ENCODE measurements at regions not wholly inside any gene's neighbourhood (a gene's known extent, or its start where the extent isn't known, plus 50 kb on each side); places are given as distances from the start of the nearest gene placed in this dataset.

- Histone ChIP-seq H3K27me3 (ENCODE audit: insufficient read depth, insufficient read length) (no peaks in the 10 kb centered on the region), H3K36me3 (ENCODE audit: insufficient read depth, insufficient read length, low read length) (no peaks in the 10 kb centered on the region), H3K9me3 (ENCODE audit: insufficient read depth, low read length) (no peaks in the 10 kb centered on the region), H3K4me1 (ENCODE audit: insufficient read depth, insufficient read length) (peaks cover 14% of the 10 kb centered on the region), H3K9ac (ENCODE audit: insufficient read length, low read depth) (no peak overlapping the region), H3K4me3 (ENCODE audit: insufficient read length, low read depth) (no peak overlapping the region)
- TF ChIP-seq ZNF274 (IDR thresholded peaks at IDR 0.05; ENCODE audit: low read depth, low read length) (no peak), YY1 (IDR thresholded peaks at IDR 0.05; ENCODE audit: insufficient read depth, insufficient read length) (no peak)
- DNase-seq (ENCODE audit: low read depth, low spot score) = no peak
Measured at GRCh38 chr2:2709431-2709770, 378.3 kb upstream of the MYT1L start.

DNA sequence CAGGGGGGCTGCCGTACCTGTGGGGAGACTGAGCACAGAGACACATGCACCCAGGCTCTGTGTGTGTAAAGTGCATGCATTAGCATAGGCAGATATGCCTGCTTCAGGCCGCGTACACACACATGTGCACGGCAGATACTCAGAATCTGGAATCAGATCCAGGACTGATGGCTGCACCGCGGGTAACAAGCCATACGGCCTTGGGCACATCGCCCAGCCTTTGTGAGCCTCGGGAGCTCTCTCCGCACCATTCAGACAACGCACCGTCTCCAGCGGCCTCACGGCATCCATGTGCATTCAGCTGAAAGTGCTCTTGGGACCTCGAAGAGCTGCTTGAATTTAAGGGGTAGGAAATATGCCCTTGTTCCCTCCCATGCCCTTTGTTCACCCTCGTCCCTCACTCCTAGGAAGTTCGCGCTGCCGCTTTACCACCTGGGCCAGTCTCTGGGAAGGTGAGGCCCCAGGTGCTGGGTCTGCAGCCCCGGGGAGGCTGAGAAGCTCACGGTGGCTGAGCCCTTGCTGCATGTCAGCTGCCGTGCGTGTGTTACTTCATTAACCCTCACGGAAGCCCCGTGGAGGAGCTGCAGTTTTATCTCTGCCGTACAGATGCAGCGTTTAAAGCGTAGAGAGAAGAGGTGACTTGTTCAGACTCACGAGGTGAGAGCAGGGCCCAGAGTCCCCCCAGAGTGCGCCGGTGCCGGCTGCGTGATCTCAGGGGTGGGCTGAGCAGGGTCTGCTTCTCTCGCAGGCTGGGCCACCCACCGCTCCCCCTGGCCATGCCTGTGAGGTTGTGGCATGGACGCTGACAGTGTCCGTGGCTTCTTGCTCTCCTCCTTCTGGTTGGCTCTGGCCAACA, 377.7 kb upstream of the MYT1L start:
- no peak for DNase-seq (ENCODE audit: low read depth, low spot score)
- Histone ChIP-seq H3K36me3 (ENCODE audit: insufficient read depth, insufficient read length, low read length) (no peaks in the 10 kb centered on the region), H3K4me1 (ENCODE audit: insufficient read depth, insufficient read length) (peaks cover 14% of the 10 kb centered on the region), H3K4me3 (ENCODE audit: insufficient read length, low read depth) (no peak overlapping the region), H3K9me3 (ENCODE audit: insufficient read depth, low read length) (no peaks in the 10 kb centered on the region), H3K9ac (ENCODE audit: insufficient read length, low read depth) (no peak overlapping the region), H3K27me3 (ENCODE audit: insufficient read depth, insufficient read length) (no peaks in the 10 kb centered on the region)
- TF ChIP-seq ZNF274 (IDR thresholded peaks at IDR 0.05; ENCODE audit: low read depth, low read length) = no peak
- no peak for TF ChIP-seq SUZ12 (IDR thresholded peaks at IDR 0.05; ENCODE audit: extremely low read depth, insufficient read depth, insufficient read length)

DNA sequence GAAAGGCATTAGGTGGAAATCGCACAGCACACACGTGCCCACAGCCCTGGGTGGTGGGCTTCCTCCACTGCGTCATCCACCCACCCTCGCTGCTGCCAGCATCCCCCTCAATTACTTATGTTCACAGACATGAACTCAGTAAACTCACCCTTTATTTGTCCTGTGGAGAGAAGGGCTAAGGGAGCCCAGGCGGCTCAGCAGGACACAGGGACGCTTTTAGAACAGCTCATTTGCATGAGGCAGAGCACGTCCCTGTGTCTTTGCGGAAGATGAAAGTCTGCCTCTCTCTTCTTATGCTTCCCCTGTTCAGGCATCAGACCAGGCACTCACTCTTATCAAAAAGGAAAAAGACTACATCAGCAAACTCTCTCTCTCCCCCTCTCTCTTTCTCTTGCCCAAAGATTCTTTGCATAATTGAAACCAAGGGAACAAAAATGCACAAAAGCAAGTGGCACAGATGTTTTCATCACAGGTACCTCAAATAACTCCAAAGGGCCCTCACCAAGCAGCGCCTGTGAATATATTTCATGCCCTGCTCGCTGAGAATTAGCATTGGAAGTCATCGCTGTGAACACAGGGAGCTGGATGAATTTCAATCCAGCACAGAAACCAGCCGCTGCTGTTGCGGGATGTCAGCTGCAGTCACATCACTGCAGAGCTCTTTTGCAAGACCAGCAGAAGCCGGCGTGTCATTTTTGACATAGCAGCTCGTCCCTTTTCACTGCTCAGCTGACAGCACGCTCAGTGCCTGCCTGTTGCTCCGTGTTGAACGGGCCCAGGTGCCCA, 376.3 kb upstream of the MYT1L start:
- H3K4me1 ChIP-seq (ENCODE audit: insufficient read depth, insufficient read length) = peaks cover 17% of the 10 kb centered on the region
- H3K36me3 ChIP-seq (ENCODE audit: insufficient read depth, insufficient read length, low read length) = no peaks in the 10 kb centered on the region
- no peak overlapping the region for H3K4me3 ChIP-seq (ENCODE audit: insufficient read length, low read depth)
- no peak for DNase-seq (ENCODE audit: low read depth, low spot score)
- no peaks in the 10 kb centered on the region for H3K9me3 ChIP-seq (ENCODE audit: insufficient read depth, low read length)
- H3K27me3 ChIP-seq (ENCODE audit: insufficient read depth, insufficient read length) = no peaks in the 10 kb centered on the region
- TF ChIP-seq YY1 (IDR thresholded peaks at IDR 0.05; ENCODE audit: insufficient read depth, insufficient read length) (no peak), SUZ12 (IDR thresholded peaks at IDR 0.05; ENCODE audit: extremely low read depth, insufficient read depth, insufficient read length) (no peak), ZNF274 (IDR thresholded peaks at IDR 0.05; ENCODE audit: low read depth, low read length) (no peak)
- H3K9ac ChIP-seq (ENCODE audit: insufficient read length, low read depth) = no peak overlapping the region

DNA sequence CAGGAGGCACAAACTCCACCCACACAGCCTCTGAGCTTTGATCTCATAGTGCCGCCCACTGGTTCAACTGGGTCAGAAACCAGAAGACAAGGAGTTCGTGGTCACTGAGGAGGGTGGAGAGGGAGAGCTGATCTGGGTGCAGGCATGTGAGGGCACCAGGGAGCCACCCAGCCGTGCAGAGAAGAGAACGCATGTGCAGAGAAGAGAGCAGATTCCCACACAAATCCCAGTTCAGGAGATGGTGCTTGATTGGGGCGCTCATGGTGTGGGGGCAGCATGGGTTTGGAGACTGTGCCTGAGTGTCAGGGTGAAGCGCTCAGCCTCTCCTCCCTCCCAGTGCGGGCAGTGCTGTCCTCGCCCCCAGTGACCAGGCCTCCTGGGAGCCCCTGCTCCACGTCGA, 375.2 kb upstream of the MYT1L start:
- no peaks in the 10 kb centered on the region for H3K27me3 ChIP-seq (ENCODE audit: insufficient read depth, insufficient read length)
- no peak for DNase-seq (ENCODE audit: low read depth, low spot score)
- no peak overlapping the region for H3K4me3 ChIP-seq (ENCODE audit: insufficient read length, low read depth)
- H3K4me1 ChIP-seq (ENCODE audit: insufficient read depth, insufficient read length) = peaks cover 19% of the 10 kb centered on the region
- no peaks in the 10 kb centered on the region for H3K36me3 ChIP-seq (ENCODE audit: insufficient read depth, insufficient read length, low read length)
- no peak for TF ChIP-seq SUZ12 (IDR thresholded peaks at IDR 0.05; ENCODE audit: extremely low read depth, insufficient read depth, insufficient read length)
- no peak for TF ChIP-seq YY1 (IDR thresholded peaks at IDR 0.05; ENCODE audit: insufficient read depth, insufficient read length)
- TF ChIP-seq ZNF274 (IDR thresholded peaks at IDR 0.05; ENCODE audit: low read depth, low read length) = no peak
- no peak overlapping the region for H3K9ac ChIP-seq (ENCODE audit: insufficient read length, low read depth)
- H3K9me3 ChIP-seq (ENCODE audit: insufficient read depth, low read length) = no peaks in the 10 kb centered on the region

DNA sequence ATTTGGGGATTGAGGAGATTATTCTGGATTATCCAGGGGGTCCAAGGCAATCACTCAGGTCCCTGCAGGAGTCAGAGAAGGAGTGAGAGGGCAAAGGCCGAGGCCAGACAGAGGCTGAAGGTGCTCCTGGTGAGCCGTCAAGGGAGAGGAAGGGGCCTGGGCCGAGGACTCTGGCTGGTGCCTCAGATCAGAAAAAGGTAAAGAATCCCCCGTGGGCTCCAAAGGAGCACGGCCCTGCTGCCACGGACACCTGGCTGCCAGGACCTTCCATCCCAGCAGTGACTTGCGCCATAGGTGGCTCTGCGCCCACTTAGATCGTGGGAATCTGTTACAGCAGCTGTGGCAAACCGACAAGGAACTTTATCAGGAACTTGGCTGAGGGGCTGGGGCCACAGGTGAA, 374.8 kb upstream of the MYT1L start:
- TF ChIP-seq SUZ12 (IDR thresholded peaks at IDR 0.05; ENCODE audit: extremely low read depth, insufficient read depth, insufficient read length) = no peak
- TF ChIP-seq ZNF274 (IDR thresholded peaks at IDR 0.05; ENCODE audit: low read depth, low read length) = no peak
- TF ChIP-seq YY1 (IDR thresholded peaks at IDR 0.05; ENCODE audit: insufficient read depth, insufficient read length) = no peak
- Histone ChIP-seq H3K4me1 (ENCODE audit: insufficient read depth, insufficient read length) (peaks cover 19% of the 10 kb centered on the region), H3K9me3 (ENCODE audit: insufficient read depth, low read length) (no peaks in the 10 kb centered on the region), H3K36me3 (ENCODE audit: insufficient read depth, insufficient read length, low read length) (no peaks in the 10 kb centered on the region), H3K27me3 (ENCODE audit: insufficient read depth, insufficient read length) (no peaks in the 10 kb centered on the region), H3K9ac (ENCODE audit: insufficient read length, low read depth) (no peak overlapping the region), H3K4me3 (ENCODE audit: insufficient read length, low read depth) (no peak overlapping the region)
- no peak for DNase-seq (ENCODE audit: low read depth, low spot score)

GRCh38 chr2:2704428-2705090, 373.5 kb upstream of the MYT1L start:
- no peaks in the 10 kb centered on the region for H3K36me3 ChIP-seq (ENCODE audit: insufficient read depth, insufficient read length, low read length)
- H3K9me3 ChIP-seq (ENCODE audit: insufficient read depth, low read length) = no peaks in the 10 kb centered on the region
- peak overlapping the region; percentile 10 for H3K9ac ChIP-seq (ENCODE audit: insufficient read length, low read depth)
- H3K4me1 ChIP-seq (ENCODE audit: insufficient read depth, insufficient read length) = peaks cover 20% of the 10 kb centered on the region
- no peaks in the 10 kb centered on the region for H3K27me3 ChIP-seq (ENCODE audit: insufficient read depth, insufficient read length)
- H3K4me3 ChIP-seq (ENCODE audit: insufficient read length, low read depth) = no peak overlapping the region
- TF ChIP-seq SUZ12 (IDR thresholded peaks at IDR 0.05; ENCODE audit: extremely low read depth, insufficient read depth, insufficient read length) (no peak), YY1 (IDR thresholded peaks at IDR 0.05; ENCODE audit: insufficient read depth, insufficient read length) (no peak), ZNF274 (IDR thresholded peaks at IDR 0.05; ENCODE audit: low read depth, low read length) (no peak)
- DNase-seq (ENCODE audit: low read depth, low spot score) = no peak

Measured in NT2/D1 (cell line).